H1 (cell line): ENCODE measurements at regions not wholly inside any gene's neighbourhood (a gene's known extent, or its start where the extent isn't known, plus 50 kb on each side); places are given as distances from the start of the nearest gene placed in this dataset.

Experiments
- GABPA ChIP-seq: IDR thresholded peaks from 2 replicates; pipeline ENCODE4 v1.6.1; 2011; ENCODE audit warnings: mild to moderate bottlenecking, low read length, moderate library complexity, borderline replicate concordance; ENCODE audit not compliant: insufficient read depth
- KDM4A ChIP-seq: IDR thresholded peaks from one replicate; pipeline ENCODE4 v1.7.1; 2012; ENCODE audit warnings: low read depth, mild to moderate bottlenecking, moderate library complexity, low read length, inconsistent platforms; ENCODE audit not compliant: severe bottlenecking
- KDM5A ChIP-seq: fragments of 200-600 bp; IDR thresholded peaks from 2 replicates; pipeline ENCODE4 v1.7.1; 2012; ENCODE audit warnings: mild to moderate bottlenecking, low read length, inconsistent platforms, mixed read lengths
- SAP30 ChIP-seq: fragments of 300-600 bp; sonication (generic); IDR thresholded peaks from 2 replicates; pipeline ENCODE4 v1.7.1; 2012; ENCODE audit warnings: low read length, moderate library complexity, mild to moderate bottlenecking, inconsistent platforms; ENCODE audit not compliant: insufficient read depth, insufficient replicate concordance
- SRF ChIP-seq: IDR thresholded peaks from 2 replicates; pipeline ENCODE4 v1.6.1; 2011; ENCODE audit warnings: mild to moderate bottlenecking, low read depth, low read length, moderate library complexity
- TF ChIP-seq, protein P1 (sequence below): IDR thresholded peaks from 2 replicates; pipeline ENCODE4 v1.6.1; 2012; ENCODE audit warnings: low read length, inconsistent platforms
- TF ChIP-seq, protein P2 (sequence below): fragments of 300-600 bp; sonication (generic); IDR thresholded peaks from 2 replicates; pipeline ENCODE4 v1.7.1; 2012; ENCODE audit warnings: low read length, moderate library complexity, mild to moderate bottlenecking, inconsistent platforms; ENCODE audit not compliant: insufficient replicate concordance

DNA sequence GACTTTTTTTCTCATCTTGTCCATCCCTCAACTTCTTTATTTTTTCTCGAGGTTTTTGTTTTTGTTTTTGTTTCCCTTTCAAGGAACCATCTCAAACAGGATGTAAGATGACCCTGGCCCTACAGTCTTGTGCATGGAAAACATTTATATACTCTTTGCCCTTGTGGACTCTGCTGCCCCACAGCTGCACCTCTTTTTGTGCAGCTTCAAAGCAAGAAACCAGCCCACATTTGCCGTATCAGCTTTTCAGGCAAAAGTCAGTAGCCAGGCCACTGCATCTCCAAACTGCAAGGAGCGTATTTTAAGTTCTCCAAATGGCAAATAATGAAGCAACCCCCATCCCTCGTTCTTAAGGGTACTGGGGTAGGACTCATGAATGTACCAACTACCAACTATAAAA is 756.5 kb downstream of the C4orf33 start (continued):
- TF ChIP-seq, protein P1, sequence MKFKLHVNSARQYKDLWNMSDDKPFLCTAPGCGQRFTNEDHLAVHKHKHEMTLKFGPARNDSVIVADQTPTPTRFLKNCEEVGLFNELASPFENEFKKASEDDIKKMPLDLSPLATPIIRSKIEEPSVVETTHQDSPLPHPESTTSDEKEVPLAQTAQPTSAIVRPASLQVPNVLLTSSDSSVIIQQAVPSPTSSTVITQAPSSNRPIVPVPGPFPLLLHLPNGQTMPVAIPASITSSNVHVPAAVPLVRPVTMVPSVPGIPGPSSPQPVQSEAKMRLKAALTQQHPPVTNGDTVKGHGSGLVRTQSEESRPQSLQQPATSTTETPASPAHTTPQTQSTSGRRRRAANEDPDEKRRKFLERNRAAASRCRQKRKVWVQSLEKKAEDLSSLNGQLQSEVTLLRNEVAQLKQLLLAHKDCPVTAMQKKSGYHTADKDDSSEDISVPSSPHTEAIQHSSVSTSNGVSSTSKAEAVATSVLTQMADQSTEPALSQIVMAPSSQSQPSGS = no peak
- TF ChIP-seq, protein P2, sequence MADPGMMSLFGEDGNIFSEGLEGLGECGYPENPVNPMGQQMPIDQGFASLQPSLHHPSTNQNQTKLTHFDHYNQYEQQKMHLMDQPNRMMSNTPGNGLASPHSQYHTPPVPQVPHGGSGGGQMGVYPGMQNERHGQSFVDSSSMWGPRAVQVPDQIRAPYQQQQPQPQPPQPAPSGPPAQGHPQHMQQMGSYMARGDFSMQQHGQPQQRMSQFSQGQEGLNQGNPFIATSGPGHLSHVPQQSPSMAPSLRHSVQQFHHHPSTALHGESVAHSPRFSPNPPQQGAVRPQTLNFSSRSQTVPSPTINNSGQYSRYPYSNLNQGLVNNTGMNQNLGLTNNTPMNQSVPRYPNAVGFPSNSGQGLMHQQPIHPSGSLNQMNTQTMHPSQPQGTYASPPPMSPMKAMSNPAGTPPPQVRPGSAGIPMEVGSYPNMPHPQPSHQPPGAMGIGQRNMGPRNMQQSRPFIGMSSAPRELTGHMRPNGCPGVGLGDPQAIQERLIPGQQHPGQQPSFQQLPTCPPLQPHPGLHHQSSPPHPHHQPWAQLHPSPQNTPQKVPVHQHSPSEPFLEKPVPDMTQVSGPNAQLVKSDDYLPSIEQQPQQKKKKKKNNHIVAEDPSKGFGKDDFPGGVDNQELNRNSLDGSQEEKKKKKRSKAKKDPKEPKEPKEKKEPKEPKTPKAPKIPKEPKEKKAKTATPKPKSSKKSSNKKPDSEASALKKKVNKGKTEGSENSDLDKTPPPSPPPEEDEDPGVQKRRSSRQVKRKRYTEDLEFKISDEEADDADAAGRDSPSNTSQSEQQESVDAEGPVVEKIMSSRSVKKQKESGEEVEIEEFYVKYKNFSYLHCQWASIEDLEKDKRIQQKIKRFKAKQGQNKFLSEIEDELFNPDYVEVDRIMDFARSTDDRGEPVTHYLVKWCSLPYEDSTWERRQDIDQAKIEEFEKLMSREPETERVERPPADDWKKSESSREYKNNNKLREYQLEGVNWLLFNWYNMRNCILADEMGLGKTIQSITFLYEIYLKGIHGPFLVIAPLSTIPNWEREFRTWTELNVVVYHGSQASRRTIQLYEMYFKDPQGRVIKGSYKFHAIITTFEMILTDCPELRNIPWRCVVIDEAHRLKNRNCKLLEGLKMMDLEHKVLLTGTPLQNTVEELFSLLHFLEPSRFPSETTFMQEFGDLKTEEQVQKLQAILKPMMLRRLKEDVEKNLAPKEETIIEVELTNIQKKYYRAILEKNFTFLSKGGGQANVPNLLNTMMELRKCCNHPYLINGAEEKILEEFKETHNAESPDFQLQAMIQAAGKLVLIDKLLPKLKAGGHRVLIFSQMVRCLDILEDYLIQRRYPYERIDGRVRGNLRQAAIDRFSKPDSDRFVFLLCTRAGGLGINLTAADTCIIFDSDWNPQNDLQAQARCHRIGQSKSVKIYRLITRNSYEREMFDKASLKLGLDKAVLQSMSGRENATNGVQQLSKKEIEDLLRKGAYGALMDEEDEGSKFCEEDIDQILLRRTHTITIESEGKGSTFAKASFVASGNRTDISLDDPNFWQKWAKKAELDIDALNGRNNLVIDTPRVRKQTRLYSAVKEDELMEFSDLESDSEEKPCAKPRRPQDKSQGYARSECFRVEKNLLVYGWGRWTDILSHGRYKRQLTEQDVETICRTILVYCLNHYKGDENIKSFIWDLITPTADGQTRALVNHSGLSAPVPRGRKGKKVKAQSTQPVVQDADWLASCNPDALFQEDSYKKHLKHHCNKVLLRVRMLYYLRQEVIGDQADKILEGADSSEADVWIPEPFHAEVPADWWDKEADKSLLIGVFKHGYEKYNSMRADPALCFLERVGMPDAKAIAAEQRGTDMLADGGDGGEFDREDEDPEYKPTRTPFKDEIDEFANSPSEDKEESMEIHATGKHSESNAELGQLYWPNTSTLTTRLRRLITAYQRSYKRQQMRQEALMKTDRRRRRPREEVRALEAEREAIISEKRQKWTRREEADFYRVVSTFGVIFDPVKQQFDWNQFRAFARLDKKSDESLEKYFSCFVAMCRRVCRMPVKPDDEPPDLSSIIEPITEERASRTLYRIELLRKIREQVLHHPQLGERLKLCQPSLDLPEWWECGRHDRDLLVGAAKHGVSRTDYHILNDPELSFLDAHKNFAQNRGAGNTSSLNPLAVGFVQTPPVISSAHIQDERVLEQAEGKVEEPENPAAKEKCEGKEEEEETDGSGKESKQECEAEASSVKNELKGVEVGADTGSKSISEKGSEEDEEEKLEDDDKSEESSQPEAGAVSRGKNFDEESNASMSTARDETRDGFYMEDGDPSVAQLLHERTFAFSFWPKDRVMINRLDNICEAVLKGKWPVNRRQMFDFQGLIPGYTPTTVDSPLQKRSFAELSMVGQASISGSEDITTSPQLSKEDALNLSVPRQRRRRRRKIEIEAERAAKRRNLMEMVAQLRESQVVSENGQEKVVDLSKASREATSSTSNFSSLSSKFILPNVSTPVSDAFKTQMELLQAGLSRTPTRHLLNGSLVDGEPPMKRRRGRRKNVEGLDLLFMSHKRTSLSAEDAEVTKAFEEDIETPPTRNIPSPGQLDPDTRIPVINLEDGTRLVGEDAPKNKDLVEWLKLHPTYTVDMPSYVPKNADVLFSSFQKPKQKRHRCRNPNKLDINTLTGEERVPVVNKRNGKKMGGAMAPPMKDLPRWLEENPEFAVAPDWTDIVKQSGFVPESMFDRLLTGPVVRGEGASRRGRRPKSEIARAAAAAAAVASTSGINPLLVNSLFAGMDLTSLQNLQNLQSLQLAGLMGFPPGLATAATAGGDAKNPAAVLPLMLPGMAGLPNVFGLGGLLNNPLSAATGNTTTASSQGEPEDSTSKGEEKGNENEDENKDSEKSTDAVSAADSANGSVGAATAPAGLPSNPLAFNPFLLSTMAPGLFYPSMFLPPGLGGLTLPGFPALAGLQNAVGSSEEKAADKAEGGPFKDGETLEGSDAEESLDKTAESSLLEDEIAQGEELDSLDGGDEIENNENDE = no peak
- no peak for TF ChIP-seq SAP30
- no peak for TF ChIP-seq KDM4A
- no peak for TF ChIP-seq GABPA
- TF ChIP-seq SRF = no peak
- no peak for TF ChIP-seq KDM5A
